Cardiac muscle cell (in vitro differentiated cells and primary cell): ENCODE measurements at regions not wholly inside any gene's neighbourhood (a gene's known extent, or its start where the extent isn't known, plus 50 kb on each side); places are given as distances from the start of the nearest gene placed in this dataset.

ENCODE experiments used
- DNase-seq, 2 donors: peaks; one replicate each; pipeline versions ENCODE4 v3.0.0 to v3.0.0-alpha.2; 2010 to 2017; ENCODE audit warnings: low read depth in 1 of 2, low spot score in 1 of 2
- H3K27ac ChIP-seq: fragments of 200-600 bp; sonication (generic); 2 replicates; pipeline ENCODE4 v1.5.1; 2016
- H3K27me3 ChIP-seq: fragments of 200-600 bp; sonication (generic); 2 replicates; pipeline ENCODE4 v1.6.0; 2016; ENCODE audit warnings: control low read depth
- H3K36me3 ChIP-seq: fragments of 200-600 bp; sonication (generic); 2 replicates; pipeline ENCODE4 v1.5.1; 2016; ENCODE audit warnings: control low read depth
- H3K4me1 ChIP-seq: fragments of 200-600 bp; sonication (generic); 2 replicates; pipeline ENCODE4 v1.8.1; 2017; ENCODE audit warnings: low read depth, mild to moderate bottlenecking, mixed run types
- H3K4me3 ChIP-seq: fragments of 200-600 bp; sonication (generic); 2 replicates; pipeline ENCODE4 v1.5.1; 2016; ENCODE audit warnings: mild to moderate bottlenecking
- H3K9me3 ChIP-seq: fragments of 200-600 bp; sonication (generic); 2 replicates; pipeline ENCODE4 v1.5.1; 2017; ENCODE audit warnings: low read depth, mild to moderate bottlenecking, control low read depth
- TF ChIP-seq, protein P1 (sequence below): IDR thresholded peaks from 2 replicates; pipeline ENCODE4 v1.5.1; 2012; ENCODE audit warnings: low read depth, mild to moderate bottlenecking, low read length

DNA sequence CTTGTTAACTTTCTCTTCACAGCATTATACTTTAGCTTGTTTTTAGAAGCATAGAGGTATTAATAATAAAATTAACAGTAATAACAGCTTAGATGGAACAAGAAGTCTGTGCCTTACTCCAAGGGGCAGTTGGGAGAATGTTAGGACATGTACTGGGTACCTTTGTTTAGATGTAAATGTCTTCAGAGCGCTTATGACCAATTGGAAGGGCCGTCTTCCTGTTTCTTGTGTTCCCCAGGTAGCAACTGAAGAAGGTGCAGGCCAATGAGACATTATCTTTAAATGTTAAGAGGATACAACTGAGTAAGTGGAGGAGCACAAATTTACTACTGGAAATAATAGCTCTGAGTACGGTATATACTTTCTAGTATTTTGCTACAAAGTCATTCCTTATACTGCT, 180.9 kb upstream of the SYT1 start:
- H3K27ac ChIP-seq = no peak overlapping the region
- no peak overlapping the region for H3K4me3 ChIP-seq
- TF ChIP-seq, protein P1, sequence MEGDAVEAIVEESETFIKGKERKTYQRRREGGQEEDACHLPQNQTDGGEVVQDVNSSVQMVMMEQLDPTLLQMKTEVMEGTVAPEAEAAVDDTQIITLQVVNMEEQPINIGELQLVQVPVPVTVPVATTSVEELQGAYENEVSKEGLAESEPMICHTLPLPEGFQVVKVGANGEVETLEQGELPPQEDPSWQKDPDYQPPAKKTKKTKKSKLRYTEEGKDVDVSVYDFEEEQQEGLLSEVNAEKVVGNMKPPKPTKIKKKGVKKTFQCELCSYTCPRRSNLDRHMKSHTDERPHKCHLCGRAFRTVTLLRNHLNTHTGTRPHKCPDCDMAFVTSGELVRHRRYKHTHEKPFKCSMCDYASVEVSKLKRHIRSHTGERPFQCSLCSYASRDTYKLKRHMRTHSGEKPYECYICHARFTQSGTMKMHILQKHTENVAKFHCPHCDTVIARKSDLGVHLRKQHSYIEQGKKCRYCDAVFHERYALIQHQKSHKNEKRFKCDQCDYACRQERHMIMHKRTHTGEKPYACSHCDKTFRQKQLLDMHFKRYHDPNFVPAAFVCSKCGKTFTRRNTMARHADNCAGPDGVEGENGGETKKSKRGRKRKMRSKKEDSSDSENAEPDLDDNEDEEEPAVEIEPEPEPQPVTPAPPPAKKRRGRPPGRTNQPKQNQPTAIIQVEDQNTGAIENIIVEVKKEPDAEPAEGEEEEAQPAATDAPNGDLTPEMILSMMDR = no peak
- H3K9me3 ChIP-seq = no peaks in the 10 kb centered on the region
- no peaks in the 10 kb centered on the region for H3K27me3 ChIP-seq
- DNase-seq = no peak
- H3K36me3 ChIP-seq = no peaks in the 10 kb centered on the region
- H3K4me1 ChIP-seq = no peaks in the 10 kb centered on the region

DNA sequence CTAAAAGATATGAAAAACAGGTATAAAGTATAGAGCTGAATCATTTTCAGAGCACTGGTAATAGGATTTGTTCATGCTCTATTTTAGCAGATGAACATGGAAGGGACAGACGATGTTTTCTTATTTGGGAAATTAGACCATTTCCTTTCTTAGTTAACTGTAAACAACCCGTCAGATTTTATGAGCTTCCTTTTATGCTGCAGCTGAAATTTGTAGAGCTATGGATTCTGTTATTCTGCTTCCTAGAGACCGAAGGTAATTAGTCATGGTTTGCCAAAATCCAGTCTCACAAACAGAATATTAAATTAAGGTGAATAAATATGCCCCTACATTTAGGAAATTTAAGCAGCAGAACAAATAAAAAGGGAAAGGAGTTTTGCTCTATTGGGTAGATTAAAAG, 180.2 kb upstream of the SYT1 start:
- Histone ChIP-seq H3K27me3 (no peaks in the 10 kb centered on the region), H3K4me3 (no peak overlapping the region), H3K9me3 (no peaks in the 10 kb centered on the region), H3K36me3 (no peaks in the 10 kb centered on the region), H3K4me1 (no peaks in the 10 kb centered on the region), H3K27ac (no peak overlapping the region)
- no peak for DNase-seq
- TF ChIP-seq, protein P1 = no peak

DNA sequence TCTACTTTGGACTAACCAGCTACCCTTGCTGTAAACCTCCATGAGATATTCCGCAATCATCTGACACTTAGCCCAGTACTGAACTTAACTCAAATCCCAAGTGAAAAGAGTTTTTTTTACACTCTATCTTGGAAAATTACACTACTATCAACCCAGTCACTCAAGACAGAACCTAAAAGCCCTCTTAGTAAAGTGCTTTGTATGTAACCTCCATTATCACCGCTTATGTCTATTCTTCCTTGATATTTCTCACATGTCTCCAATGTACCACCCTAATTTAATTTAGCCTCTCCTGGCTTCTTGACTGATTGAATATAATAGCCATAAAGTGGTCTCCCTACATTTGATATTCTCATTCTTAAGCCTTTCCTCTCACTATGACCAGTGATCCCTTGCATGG, 168.8 kb upstream of the SYT1 start:
- no peak overlapping the region for H3K4me3 ChIP-seq
- DNase-seq = no peak
- TF ChIP-seq, protein P1 = no peak
- no peaks in the 10 kb centered on the region for H3K4me1 ChIP-seq
- no peaks in the 10 kb centered on the region for H3K36me3 ChIP-seq
- no peaks in the 10 kb centered on the region for H3K9me3 ChIP-seq
- H3K27ac ChIP-seq = no peak overlapping the region
- H3K27me3 ChIP-seq = no peaks in the 10 kb centered on the region

- no peaks in the 10 kb centered on the region for H3K4me1 ChIP-seq
- H3K9me3 ChIP-seq = no peaks in the 10 kb centered on the region
- H3K27ac ChIP-seq = no peak overlapping the region
- DNase-seq = no peak
- no peak overlapping the region for H3K4me3 ChIP-seq
- TF ChIP-seq, protein P1 = no peak
- H3K36me3 ChIP-seq = no peaks in the 10 kb centered on the region
- no peaks in the 10 kb centered on the region for H3K27me3 ChIP-seq
These were observed 168.3 kb upstream of the SYT1 start for GRCh38 chr12:78696267-78696666.

- H3K9me3 ChIP-seq = no peaks in the 10 kb centered on the region
- H3K36me3 ChIP-seq = no peaks in the 10 kb centered on the region
- no peaks in the 10 kb centered on the region for H3K27me3 ChIP-seq
- TF ChIP-seq, protein P1 = no peak
- no peak overlapping the region for H3K4me3 ChIP-seq
- H3K27ac ChIP-seq = no peak overlapping the region
- no peaks in the 10 kb centered on the region for H3K4me1 ChIP-seq
- DNase-seq = no peak
These were observed 166.7 kb upstream of the SYT1 start for GRCh38 chr12:78697817-78698415.

GRCh38 chr12:78698747-78699146, 165.8 kb upstream of the SYT1 start:
- H3K9me3 ChIP-seq = no peaks in the 10 kb centered on the region
- TF ChIP-seq, protein P1 = no peak
- DNase-seq = no peak
- no peaks in the 10 kb centered on the region for H3K4me1 ChIP-seq
- no peaks in the 10 kb centered on the region for H3K36me3 ChIP-seq
- no peaks in the 10 kb centered on the region for H3K27me3 ChIP-seq
- no peak overlapping the region for H3K27ac ChIP-seq
- no peak overlapping the region for H3K4me3 ChIP-seq
